ENCODE measurements at regions not wholly inside any gene's neighbourhood (a gene's known extent, or its start where the extent isn't known, plus 50 kb on each side); places are given as distances from the start of the nearest gene placed in this dataset.
"Not testable (repeated sequence)": the region's sequence is repeated elsewhere in the genome, so short reads cannot be mapped to it uniquely, and the experiment has no call there.

DNA sequence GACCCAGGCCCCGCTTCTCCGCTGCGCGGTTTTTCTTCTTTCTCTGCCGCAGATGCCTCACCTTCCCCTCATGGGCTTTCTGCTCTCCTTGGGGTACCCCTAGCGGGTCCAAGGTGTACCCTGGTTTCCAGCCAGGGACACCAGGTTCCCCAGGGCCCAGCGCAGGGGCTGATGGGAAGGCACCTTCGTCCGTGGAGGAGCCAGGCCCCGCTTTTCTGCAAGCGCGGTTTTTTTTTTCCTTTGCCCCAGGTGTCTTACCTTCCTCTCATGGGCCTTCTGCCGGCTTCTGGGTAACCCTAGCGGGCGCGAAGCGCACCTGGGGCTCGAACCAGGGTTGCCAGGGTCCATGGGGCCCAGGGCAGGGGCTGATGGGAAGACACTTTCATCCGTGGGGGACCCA is 165.9 kb upstream of the ZNG1F start:
- TF ChIP-seq CTCF, POLR2A, EP300 (IDR thresholded peaks at IDR 0.05): not testable (repeated sequence)

Measured in ovary (tissue), 3 donors.